IMR-90 (cell line): ENCODE measurements at regions not wholly inside any gene's neighbourhood (a gene's known extent, or its start where the extent isn't known, plus 50 kb on each side); places are given as distances from the start of the nearest gene placed in this dataset.

Experiments used
- FOS ChIP-seq: fragments of 150-350 bp; IDR thresholded peaks from 2 replicates; pipeline ENCODE4 v1.6.1; 2016; ENCODE audit warnings: low read depth, low read length
- MAFK ChIP-seq: IDR thresholded peaks from 2 replicates; pipeline ENCODE4 v1.6.1; 2012; ENCODE audit warnings: low read depth, low read length, improper control_type of control experiment
- MAZ ChIP-seq: IDR thresholded peaks from 2 replicates; pipeline ENCODE4 v1.6.1; 2012; ENCODE audit warnings: low read depth, mild to moderate bottlenecking, low read length, improper control_type of control experiment, moderate library complexity, borderline replicate concordance
- MXI1 ChIP-seq: IDR thresholded peaks from 2 replicates; pipeline ENCODE4 v1.6.1; 2012; ENCODE audit warnings: low read depth, mild to moderate bottlenecking, low read length, moderate library complexity, borderline replicate concordance
- POLR2A ChIP-seq: IDR thresholded peaks from 2 replicates; pipeline ENCODE4 v1.6.1; 2012; ENCODE audit warnings: mild to moderate bottlenecking, low read depth, low read length
- USF2 ChIP-seq: fragments of 150-350 bp; IDR thresholded peaks from 2 replicates; pipeline ENCODE4 v1.6.1; 2017; ENCODE audit warnings: mild to moderate bottlenecking, antibody characterized with exemption, low read length, low read depth
- TF ChIP-seq, protein P1 (sequence below): conservative IDR thresholded peaks from 2 replicates; pipeline ENCODE4 v1.5.1; 2012; ENCODE audit warnings: mild to moderate bottlenecking, low read depth, low read length, improper control_type of control experiment

GRCh38 chr15:38886315-38887163, 321.9 kb upstream of the RASGRP1 start:
- TF ChIP-seq, protein P1, sequence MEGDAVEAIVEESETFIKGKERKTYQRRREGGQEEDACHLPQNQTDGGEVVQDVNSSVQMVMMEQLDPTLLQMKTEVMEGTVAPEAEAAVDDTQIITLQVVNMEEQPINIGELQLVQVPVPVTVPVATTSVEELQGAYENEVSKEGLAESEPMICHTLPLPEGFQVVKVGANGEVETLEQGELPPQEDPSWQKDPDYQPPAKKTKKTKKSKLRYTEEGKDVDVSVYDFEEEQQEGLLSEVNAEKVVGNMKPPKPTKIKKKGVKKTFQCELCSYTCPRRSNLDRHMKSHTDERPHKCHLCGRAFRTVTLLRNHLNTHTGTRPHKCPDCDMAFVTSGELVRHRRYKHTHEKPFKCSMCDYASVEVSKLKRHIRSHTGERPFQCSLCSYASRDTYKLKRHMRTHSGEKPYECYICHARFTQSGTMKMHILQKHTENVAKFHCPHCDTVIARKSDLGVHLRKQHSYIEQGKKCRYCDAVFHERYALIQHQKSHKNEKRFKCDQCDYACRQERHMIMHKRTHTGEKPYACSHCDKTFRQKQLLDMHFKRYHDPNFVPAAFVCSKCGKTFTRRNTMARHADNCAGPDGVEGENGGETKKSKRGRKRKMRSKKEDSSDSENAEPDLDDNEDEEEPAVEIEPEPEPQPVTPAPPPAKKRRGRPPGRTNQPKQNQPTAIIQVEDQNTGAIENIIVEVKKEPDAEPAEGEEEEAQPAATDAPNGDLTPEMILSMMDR = no peak
- TF ChIP-seq POLR2A = no peak; the same call in 1 of the 2 replicates
- TF ChIP-seq MXI1 = no peak
- no peak for TF ChIP-seq MAZ
- no peak for TF ChIP-seq MAFK
- TF ChIP-seq FOS = peak; percentile 71
- TF ChIP-seq USF2 = peak; percentile 58; the same call in 1 of the 2 replicates
